ENCODE measurements at regions not wholly inside any gene's neighbourhood (a gene's known extent, or its start where the extent isn't known, plus 50 kb on each side); places are given as distances from the start of the nearest gene placed in this dataset.
"Not testable (repeated sequence)": the region's sequence is repeated elsewhere in the genome, so short reads cannot be mapped to it uniquely, and the experiment has no call there.

GRCh38 chr4:31024781-31025180 lies 304.6 kb downstream of the PCDH7 start:
- TF ChIP-seq POLR2A (IDR thresholded peaks at IDR 0.05; ENCODE audit: low read depth); CTCF (IDR thresholded peaks at IDR 0.05); POLR2AphosphoS5 (IDR thresholded peaks at IDR 0.05); EP300 (IDR thresholded peaks at IDR 0.05): not testable (repeated sequence)
